ENCODE measurements at regions not wholly inside any gene's neighbourhood (a gene's known extent, or its start where the extent isn't known, plus 50 kb on each side); places are given as distances from the start of the nearest gene placed in this dataset.

GRCh38 chr12:93154096-93154728, 223.5 kb upstream of the NUDT4 start:
- CTCF ChIA-PET (ENCODE audit: partially characterized antibody), result interaction anchor here (1.0 to 1.7 kb wide), 3 partner anchors 56 to 167 kb away, joined by 3 to 4 read pairs (median 4); no protein-coding TSS in a partner anchor
- no peak overlapping the region for H3K23ac ChIP-seq (ENCODE audit: insufficient read length)

More at GRCh38 chr12:93154096-93154728, 223.5 kb upstream of the NUDT4 start:
- H4K91ac ChIP-seq (replicated peaks; ENCODE audit: insufficient read length, low read length), result no peak overlapping the region
- H3K79me2 ChIP-seq (ENCODE audit: control insufficient read depth in 1 of 2, insufficient read depth in 2 of 2, low read length in 2 of 2), result no peaks in the 10 kb centered on the region
- no peak overlapping the region for H2AFZ ChIP-seq (ENCODE audit: low read length)
- no peak overlapping the region for H2BK12ac ChIP-seq (ENCODE audit: low read depth, low read length)
- H3K79me1 ChIP-seq (ENCODE audit: low read depth, low read length), result no peaks in the 10 kb centered on the region
- H4K5ac ChIP-seq (ENCODE audit: insufficient read length, low read depth, low read length), result no peak overlapping the region
- H3K27me3 ChIP-seq (replicated peaks in 1 of 4; ENCODE audit: control insufficient read depth in 3 of 4, extremely low read depth in 1 of 4, insufficient read depth in 3 of 4, low read length in 3 of 4), result no peaks in the 10 kb centered on the region
- no peaks in the 10 kb centered on the region for H3K4me1 ChIP-seq (replicated peaks in 1 of 4; ENCODE audit: control insufficient read depth in 3 of 4, insufficient read depth in 4 of 4, low read length in 3 of 4)
- H3K4me2 ChIP-seq (ENCODE audit: insufficient read depth in 1 of 2, low read depth in 2 of 2, low read length in 2 of 2), result no peak overlapping the region
- POLR2A ChIA-PET (ENCODE audit: partially characterized antibody), result no interaction called here
- no peak overlapping the region for H3K18ac ChIP-seq (ENCODE audit: extremely low read depth, low read length)
- no peaks in the 10 kb centered on the region for H3K23me2 ChIP-seq (ENCODE audit: low read depth, low read length)
- no peak overlapping the region for H2AK5ac ChIP-seq (ENCODE audit: low read depth, low read length)
- TF ChIP-seq, protein P1, sequence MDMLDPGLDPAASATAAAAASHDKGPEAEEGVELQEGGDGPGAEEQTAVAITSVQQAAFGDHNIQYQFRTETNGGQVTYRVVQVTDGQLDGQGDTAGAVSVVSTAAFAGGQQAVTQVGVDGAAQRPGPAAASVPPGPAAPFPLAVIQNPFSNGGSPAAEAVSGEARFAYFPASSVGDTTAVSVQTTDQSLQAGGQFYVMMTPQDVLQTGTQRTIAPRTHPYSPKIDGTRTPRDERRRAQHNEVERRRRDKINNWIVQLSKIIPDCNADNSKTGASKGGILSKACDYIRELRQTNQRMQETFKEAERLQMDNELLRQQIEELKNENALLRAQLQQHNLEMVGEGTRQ (IDR thresholded peaks at IDR 0.05; ENCODE audit: low read length), result no peak
- TF ChIP-seq GABPA (IDR thresholded peaks at IDR 0.05; ENCODE audit: borderline replicate concordance, insufficient read depth, low read length), result no peak
- no peak for TF ChIP-seq NRF1 (IDR thresholded peaks at IDR 0.05; ENCODE audit: low read depth, low read length)
- TF ChIP-seq BRCA1 (IDR thresholded peaks at IDR 0.05; ENCODE audit: low read depth, low read length), result no peak
- no peak for TF ChIP-seq CTBP2 (IDR thresholded peaks at IDR 0.05; ENCODE audit: borderline replicate concordance, insufficient read depth, insufficient read length, low read length)
- no peaks in the 10 kb centered on the region for H4K20me1 ChIP-seq (replicated peaks in 1 of 2; ENCODE audit: control insufficient read depth in 1 of 2, insufficient read depth in 2 of 2, low read length in 2 of 2)
- H3K36me3 ChIP-seq (ENCODE audit: control insufficient read depth in 2 of 4, insufficient read depth in 4 of 4, low read length in 3 of 4), result no peaks in the 10 kb centered on the region
- DNase-seq (ENCODE audit: low read depth in 1 of 2, low spot score in 2 of 2) (no peak), FAIRE-seq (no peak)
- H2BK120ac ChIP-seq (replicated peaks; ENCODE audit: low read depth, low read length), result no peak overlapping the region
- H3K4ac ChIP-seq (replicated peaks; ENCODE audit: insufficient read length, low read depth, low read length), result no peak overlapping the region
- no peak overlapping the region for H3K9ac ChIP-seq (replicated peaks in 1 of 4; ENCODE audit: extremely low read depth in 1 of 4, low read depth in 3 of 4, low read length in 3 of 4)
- 87% methylated on average over 5 of the region's 5 CpGs; no CpG with 5 or more reads in 1 of the 2 experiments for WGBS, 2 experiments (ENCODE audit: extremely low coverage in 1 of 2, insufficient coverage in 1 of 2, insufficient read length in 1 of 2, insufficient replicate concordance in 2 of 2, low coverage in 1 of 2, low lambda C conversion rate in 2 of 2, missing lambda C conversion rate in 1 of 2)
- no peak overlapping the region for H2BK5ac ChIP-seq (ENCODE audit: low read depth, low read length)
- no peak overlapping the region for H3K56ac ChIP-seq (replicated peaks; ENCODE audit: insufficient read length, low read depth, low read length)
- H2BK20ac ChIP-seq (ENCODE audit: low read length), result no peak overlapping the region
- no peak overlapping the region for H2BK15ac ChIP-seq (ENCODE audit: low read length)
- no peak overlapping the region for H3K27ac ChIP-seq (ENCODE audit: low read depth, low read length)
- H3K4me3 ChIP-seq (ENCODE audit: extremely low read depth in 1 of 4, insufficient read depth in 2 of 4, low read depth in 3 of 4, low read length in 4 of 4), result no peak overlapping the region
- no peak overlapping the region for H4K8ac ChIP-seq (ENCODE audit: extremely low read depth, insufficient read depth, low read length)
- peaks cover 2 to 9% of the 10 kb centered on the region in 2 experiments; a peak in 2 of 4 replicates for H3K9me3 ChIP-seq (ENCODE audit: insufficient read depth in 2 of 2, low read depth in 1 of 2, low read length in 1 of 2)
- H3K14ac ChIP-seq (ENCODE audit: insufficient read length), result no peak overlapping the region

All from H1 (cell line).